ENCODE measurements at regions not wholly inside any gene's neighbourhood (a gene's known extent, or its start where the extent isn't known, plus 50 kb on each side); places are given as distances from the start of the nearest gene placed in this dataset.

- TF ChIP-seq, protein P1, sequence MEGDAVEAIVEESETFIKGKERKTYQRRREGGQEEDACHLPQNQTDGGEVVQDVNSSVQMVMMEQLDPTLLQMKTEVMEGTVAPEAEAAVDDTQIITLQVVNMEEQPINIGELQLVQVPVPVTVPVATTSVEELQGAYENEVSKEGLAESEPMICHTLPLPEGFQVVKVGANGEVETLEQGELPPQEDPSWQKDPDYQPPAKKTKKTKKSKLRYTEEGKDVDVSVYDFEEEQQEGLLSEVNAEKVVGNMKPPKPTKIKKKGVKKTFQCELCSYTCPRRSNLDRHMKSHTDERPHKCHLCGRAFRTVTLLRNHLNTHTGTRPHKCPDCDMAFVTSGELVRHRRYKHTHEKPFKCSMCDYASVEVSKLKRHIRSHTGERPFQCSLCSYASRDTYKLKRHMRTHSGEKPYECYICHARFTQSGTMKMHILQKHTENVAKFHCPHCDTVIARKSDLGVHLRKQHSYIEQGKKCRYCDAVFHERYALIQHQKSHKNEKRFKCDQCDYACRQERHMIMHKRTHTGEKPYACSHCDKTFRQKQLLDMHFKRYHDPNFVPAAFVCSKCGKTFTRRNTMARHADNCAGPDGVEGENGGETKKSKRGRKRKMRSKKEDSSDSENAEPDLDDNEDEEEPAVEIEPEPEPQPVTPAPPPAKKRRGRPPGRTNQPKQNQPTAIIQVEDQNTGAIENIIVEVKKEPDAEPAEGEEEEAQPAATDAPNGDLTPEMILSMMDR (IDR thresholded peaks at IDR 0.05), result no peak
- no peak for TF ChIP-seq POLR2A (IDR thresholded peaks at IDR 0.05)
Measured at GRCh38 chr10:129085811-129086210, 381.2 kb upstream of the MGMT start.
